GM19438 (cell line): ENCODE measurements at regions not wholly inside any gene's neighbourhood (a gene's known extent, or its start where the extent isn't known, plus 50 kb on each side); places are given as distances from the start of the nearest gene placed in this dataset.

Experiments
- ATAC-seq: cut with Tn5 transposase; IDR thresholded peaks from one replicate; pipeline ENCODE4 v1.9.1; 2021; ENCODE audit warnings: low read depth; ENCODE audit not compliant: unreplicated experiment

- no peak for ATAC-seq
These were observed 113.1 kb upstream of the OSR1 start for GRCh38 chr2:19471491-19471890.

GRCh38 chr2:19465978-19466377, 107.6 kb upstream of the OSR1 start:
- ATAC-seq = no peak

GRCh38 chr2:19462256-19462645, 103.8 kb upstream of the OSR1 start:
- no peak for ATAC-seq

- no peak for ATAC-seq
These were observed 103.3 kb upstream of the OSR1 start for GRCh38 chr2:19461504-19462255.

GRCh38 chr2:19460761-19461160, 102.3 kb upstream of the OSR1 start:
- no peak for ATAC-seq

GRCh38 chr2:19458427-19459003, 100.1 kb upstream of the OSR1 start:
- no peak for ATAC-seq

GRCh38 chr2:19457809-19458208, 99.4 kb upstream of the OSR1 start:
- ATAC-seq = no peak

- no peak for ATAC-seq
These were observed 98.4 kb upstream of the OSR1 start for GRCh38 chr2:19456705-19457309.

GRCh38 chr2:19454125-19454524, 95.7 kb upstream of the OSR1 start:
- no peak for ATAC-seq

GRCh38 chr2:19442731-19443130, 84.3 kb upstream of the OSR1 start:
- no peak for ATAC-seq

GRCh38 chr2:19439081-19439480, 80.7 kb upstream of the OSR1 start:
- no peak for ATAC-seq

GRCh38 chr2:19435815-19436214, 77.4 kb upstream of the OSR1 start:
- ATAC-seq = no peak

- ATAC-seq = no peak
These were observed 76.0 kb upstream of the OSR1 start for GRCh38 chr2:19434413-19434812.

- ATAC-seq = no peak
These were observed 68.5 kb upstream of the OSR1 start for GRCh38 chr2:19426941-19427340.

- ATAC-seq = no peak
These were observed 67.7 kb upstream of the OSR1 start for GRCh38 chr2:19426144-19426543.

- no peak for ATAC-seq
These were observed 67.0 kb upstream of the OSR1 start for GRCh38 chr2:19425419-19425818.

GRCh38 chr2:19419211-19419880, 60.9 kb upstream of the OSR1 start:
- ATAC-seq = no peak

GRCh38 chr2:19416784-19417684, 58.6 kb upstream of the OSR1 start:
- ATAC-seq = no peak

GRCh38 chr2:19416083-19416482, 57.7 kb upstream of the OSR1 start:
- no peak for ATAC-seq

- no peak for ATAC-seq
These were observed 50.6 kb upstream of the OSR1 start for GRCh38 chr2:19409046-19409445.

- ATAC-seq = no peak
These were observed 50.2 kb upstream of the OSR1 start for GRCh38 chr2:19408592-19408991.
